HG02571 (cell line): ENCODE measurements at regions not wholly inside any gene's neighbourhood (a gene's known extent, or its start where the extent isn't known, plus 50 kb on each side); places are given as distances from the start of the nearest gene placed in this dataset.
"Not testable (repeated sequence)": the region's sequence is repeated elsewhere in the genome, so short reads cannot be mapped to it uniquely, and the experiment has no call there.

Experiments used
- ATAC-seq: cut with Tn5 transposase; IDR thresholded peaks from one replicate; pipeline ENCODE4 v1.9.1; 2021; ENCODE audit warnings: mild to moderate bottlenecking, moderate library complexity; ENCODE audit not compliant: unreplicated experiment

DNA sequence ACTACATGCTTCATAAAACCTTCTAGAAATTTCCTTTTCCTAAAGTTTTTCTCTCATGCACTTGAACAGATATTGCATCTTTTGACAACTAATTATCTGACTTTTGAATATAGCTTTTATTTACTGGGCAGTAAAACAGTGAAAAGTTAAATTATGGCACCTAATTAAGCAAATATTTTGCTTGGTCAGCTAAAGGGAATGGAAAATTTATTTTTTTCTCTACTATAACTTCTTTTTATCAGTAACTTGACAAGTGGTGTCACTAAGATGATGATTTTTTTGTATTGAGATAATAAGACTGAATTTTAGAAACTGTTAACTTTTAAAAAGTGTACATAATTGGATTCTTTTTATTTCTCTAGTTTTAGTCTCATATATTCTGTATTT lies 351.6 kb downstream of the PIK3C3 start:
- no peak for ATAC-seq

- ATAC-seq = no peak
Measured at GRCh38 chr18:42310956-42311355, 355.9 kb downstream of the PIK3C3 start.

- ATAC-seq = no peak
Measured at GRCh38 chr18:42326752-42327151, 371.7 kb downstream of the PIK3C3 start.

DNA sequence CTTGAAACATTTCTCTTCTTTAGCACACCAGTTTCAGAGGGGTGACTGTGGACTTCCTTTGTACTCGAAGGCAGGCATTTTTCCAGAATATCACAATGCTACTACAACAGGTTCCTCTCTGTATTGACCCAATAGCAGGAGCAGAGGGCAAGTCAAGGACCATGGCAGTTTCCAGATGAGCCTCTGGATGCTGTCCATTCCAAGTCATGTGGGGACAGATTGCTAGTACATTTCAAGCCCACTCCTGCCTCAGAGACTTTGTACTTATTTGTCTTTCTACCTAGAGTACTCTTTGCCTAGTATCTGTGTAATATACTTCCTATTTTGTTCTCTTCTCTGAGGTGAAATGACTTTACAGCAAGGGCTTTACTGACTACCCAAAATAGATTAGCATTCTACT lies 373.9 kb downstream of the PIK3C3 start:
- no peak for ATAC-seq

- ATAC-seq = no peak
Measured at GRCh38 chr18:42330296-42330695, 375.3 kb downstream of the PIK3C3 start.

DNA sequence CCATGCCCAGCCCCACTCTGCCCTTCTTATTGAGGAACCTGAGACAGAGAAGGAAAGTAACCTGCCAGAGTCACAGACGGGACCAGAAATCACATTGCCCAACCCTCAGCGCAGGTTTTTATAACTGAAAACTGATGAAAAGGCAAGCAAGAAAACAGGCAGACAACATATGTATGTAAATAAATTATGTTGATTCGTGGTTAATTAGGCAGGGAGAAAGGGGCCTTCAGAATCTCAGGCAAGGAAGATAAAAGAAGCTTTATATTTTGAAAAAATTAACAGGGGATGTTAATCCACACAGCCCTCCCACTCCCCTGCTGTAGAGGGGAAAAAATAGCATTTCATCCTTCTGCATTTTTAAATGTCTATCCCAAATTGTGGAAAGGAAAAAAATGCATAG lies 378.5 kb downstream of the PIK3C3 start:
- ATAC-seq = no peak

- ATAC-seq = no peak
Measured at GRCh38 chr18:42334931-42335330, 379.9 kb downstream of the PIK3C3 start.

- ATAC-seq = no peak
Measured at GRCh38 chr18:42336139-42336538, 381.1 kb downstream of the PIK3C3 start.

- not testable (repeated sequence) for ATAC-seq
Measured at GRCh38 chr18:42337337-42337736, 382.3 kb downstream of the PIK3C3 start.

- no peak for ATAC-seq
Measured at GRCh38 chr18:42338683-42339082, 383.6 kb downstream of the PIK3C3 start.

- no peak for ATAC-seq
Measured at GRCh38 chr18:42339372-42339771, 384.3 kb downstream of the PIK3C3 start.

- ATAC-seq = no peak
Measured at GRCh38 chr18:42340423-42341009, 385.5 kb downstream of the PIK3C3 start.

DNA sequence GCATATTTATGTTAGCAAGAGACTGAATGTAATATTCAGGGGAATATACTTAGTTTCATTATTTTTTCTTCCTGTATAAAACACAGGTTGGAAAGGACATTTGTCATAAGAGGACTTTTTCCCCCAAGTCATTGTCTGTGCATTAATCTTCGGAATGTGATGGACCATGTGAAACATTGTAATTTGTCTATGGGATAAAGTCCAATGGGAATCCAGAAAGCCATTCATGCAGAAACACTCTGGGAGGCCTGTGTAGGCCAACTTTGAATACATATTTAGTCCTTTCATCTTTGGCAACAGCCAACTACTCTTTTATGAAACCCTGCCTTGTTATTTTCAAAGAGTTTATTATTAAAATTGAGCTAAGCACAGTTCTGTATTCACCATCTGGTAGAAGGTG lies 386.4 kb downstream of the PIK3C3 start:
- ATAC-seq = no peak

- no peak for ATAC-seq
Measured at GRCh38 chr18:42348722-42349121, 393.7 kb downstream of the PIK3C3 start.

- ATAC-seq = no peak
Measured at GRCh38 chr18:42351455-42351854, 396.4 kb downstream of the PIK3C3 start.

DNA sequence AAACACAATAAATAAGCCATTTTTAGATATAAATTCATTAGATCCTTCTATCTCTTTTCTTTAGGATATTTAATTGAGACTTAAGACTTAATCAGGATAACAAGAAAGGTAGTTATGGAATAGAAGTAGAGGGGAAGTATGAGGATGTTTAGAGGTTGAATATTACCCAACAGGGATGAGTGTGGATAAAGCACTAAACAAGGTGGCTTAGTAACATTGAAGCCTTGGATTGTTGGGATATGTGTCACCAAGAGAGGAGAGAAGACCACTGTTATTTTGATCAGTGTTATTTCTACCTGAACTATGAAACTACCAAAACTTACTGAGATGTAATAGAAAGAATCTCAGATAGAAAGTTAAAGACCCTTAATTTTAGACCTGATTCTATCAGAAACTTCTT lies 405.7 kb downstream of the PIK3C3 start:
- ATAC-seq = no peak

DNA sequence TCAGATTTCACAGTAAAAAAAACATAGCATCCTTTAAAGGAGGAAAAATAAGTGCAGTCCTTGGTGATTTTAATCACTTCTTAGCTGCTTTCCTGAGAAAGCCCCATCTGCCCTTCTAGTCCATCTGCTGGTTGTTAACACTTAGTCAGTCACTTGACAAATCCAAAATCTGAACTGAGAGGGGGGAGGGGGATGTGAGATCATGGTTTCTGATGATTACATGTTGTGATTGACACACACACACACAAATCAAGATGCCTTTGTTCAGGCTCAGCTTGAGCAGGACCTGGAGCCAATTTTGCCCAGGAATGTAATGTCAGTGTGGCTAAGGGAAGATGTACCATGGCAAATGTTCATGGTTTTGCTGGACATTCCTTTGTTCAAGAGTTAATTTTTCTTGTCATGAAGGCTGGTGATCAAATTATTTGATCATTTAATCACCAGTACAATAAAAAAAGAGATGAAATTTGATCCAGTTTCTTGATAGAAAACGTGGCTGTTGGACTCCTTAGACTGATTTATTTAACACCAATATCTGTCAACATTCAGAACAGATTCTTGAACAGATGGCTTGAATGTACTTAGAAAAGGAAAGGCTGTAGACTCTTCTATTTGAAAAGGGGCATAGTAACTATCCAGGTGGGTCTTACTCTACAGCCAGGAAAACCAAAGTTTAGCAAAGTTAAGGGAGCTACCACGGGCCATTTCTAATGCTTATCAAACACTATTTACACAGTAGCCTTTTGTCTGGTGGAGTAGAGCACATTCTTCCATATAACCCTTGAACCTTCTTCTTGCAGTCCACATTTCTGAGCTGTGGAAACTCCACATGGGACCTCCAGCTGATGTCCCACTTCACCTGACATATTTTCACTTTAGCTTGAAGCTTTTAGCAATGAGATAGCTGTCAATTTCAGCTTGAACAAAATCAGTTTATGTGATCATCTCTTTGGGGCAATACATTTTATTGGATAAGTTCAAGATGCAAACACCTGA lies 408.7 kb downstream of the PIK3C3 start:
- no peak for ATAC-seq

DNA sequence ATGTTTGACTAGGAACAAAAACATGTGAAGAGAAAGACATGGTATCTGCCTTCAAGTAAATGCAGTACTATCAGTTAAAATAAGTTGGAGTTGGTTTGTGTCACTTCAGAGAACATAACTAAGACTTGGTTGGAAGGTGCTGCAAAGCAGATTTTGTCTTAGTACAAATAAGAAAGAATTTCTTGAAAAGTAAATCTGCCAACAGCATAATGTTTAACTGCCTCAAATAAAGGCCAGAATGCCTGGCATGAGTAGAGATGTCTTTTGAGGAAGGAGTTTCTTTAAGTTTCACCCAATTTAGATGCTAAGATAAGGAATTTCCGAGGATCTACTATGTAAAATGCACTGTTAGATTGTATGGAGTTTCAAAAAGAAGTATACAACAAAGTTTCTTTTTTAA lies 409.7 kb downstream of the PIK3C3 start:
- ATAC-seq = no peak

GRCh38 chr18:42365591-42365990 lies 410.6 kb downstream of the PIK3C3 start:
- ATAC-seq = no peak

GRCh38 chr18:42373584-42373983 lies 418.6 kb downstream of the PIK3C3 start:
- no peak for ATAC-seq

GRCh38 chr18:42374961-42375360 lies 419.9 kb downstream of the PIK3C3 start:
- no peak for ATAC-seq

DNA sequence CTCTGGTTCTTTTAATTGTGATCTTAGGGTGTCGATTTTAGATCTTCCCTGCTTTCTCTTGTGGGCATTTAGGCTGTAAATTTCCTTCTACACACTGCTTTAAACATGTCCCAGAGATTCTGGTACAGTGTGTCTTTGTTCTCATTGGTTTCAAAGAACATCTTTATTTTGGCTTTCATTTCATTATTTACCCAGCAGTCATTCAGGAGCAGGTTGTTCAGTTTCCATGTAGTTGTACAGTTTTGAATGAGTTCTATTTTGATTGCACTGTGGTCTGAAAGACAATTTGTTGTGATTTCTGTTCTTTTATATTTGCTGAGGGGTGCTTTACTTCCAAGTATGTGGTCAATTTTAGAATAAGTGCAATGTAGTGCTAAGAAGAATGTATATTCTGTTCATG lies 423.8 kb downstream of the PIK3C3 start:
- ATAC-seq = not testable (repeated sequence)
